ENCODE measurements at regions not wholly inside any gene's neighbourhood (a gene's known extent, or its start where the extent isn't known, plus 50 kb on each side); places are given as distances from the start of the nearest gene placed in this dataset.

GRCh38 chr7:142319970-142320369, 62.1 kb upstream of the PRSS58 start:
- peak; percentile 67 for DNase-seq

GRCh38 chr7:142314281-142314680, 56.4 kb upstream of the PRSS58 start:
- DNase-seq: no peak

- DNase-seq: no peak
These were observed 55.7 kb upstream of the PRSS58 start for GRCh38 chr7:142313528-142313927.

- no peak for DNase-seq
These were observed 54.0 kb upstream of the PRSS58 start for GRCh38 chr7:142311876-142312275.

- DNase-seq: no peak
These were observed 51.1 kb upstream of the PRSS58 start for GRCh38 chr7:142308918-142309317.

- DNase-seq: no peak
These were observed 50.5 kb upstream of the PRSS58 start for GRCh38 chr7:142308326-142308725.
